Retinal pigment epithelial cell (primary cell): ENCODE measurements at regions not wholly inside any gene's neighbourhood (a gene's known extent, or its start where the extent isn't known, plus 50 kb on each side); places are given as distances from the start of the nearest gene placed in this dataset.
"Not testable (repeated sequence)": the region's sequence is repeated elsewhere in the genome, so short reads cannot be mapped to it uniquely, and the experiment has no call there.

Source experiments
- DNase-seq: peaks from one replicate; pipeline ENCODE4 v3.0.0-alpha.2; 2010; ENCODE audit warnings: low read depth
- H3K4me3 ChIP-seq: 2 replicates; pipeline ENCODE4 v1.5.1; 2011; ENCODE audit warnings: mild to moderate bottlenecking, low read length, control low read depth, moderate library complexity
- TF ChIP-seq, protein P1 (sequence below): conservative IDR thresholded peaks from 2 replicates; pipeline ENCODE4 v1.5.1; 2011; ENCODE audit warnings: low read depth, low read length, control low read depth, inconsistent platforms

DNA sequence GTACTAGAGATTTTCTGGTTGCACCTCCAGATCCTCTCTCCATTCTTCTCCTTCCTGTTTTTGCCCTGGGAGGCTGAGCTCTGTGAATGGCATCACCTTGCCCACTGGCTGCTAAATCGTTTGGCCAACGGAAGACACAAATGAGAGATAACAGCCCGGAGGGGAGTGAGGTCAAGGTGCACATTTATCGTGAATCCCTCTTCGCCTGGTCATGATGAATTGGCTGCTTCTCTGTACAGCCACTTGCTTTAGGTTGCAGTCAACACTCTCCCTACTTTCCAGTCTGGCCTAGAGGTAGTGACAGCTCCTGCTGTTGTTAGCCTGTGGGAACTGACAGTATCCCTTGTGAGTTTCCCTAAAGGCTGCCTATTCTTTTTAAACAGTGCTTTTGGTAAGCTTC, 85.4 kb upstream of the CHCHD3 start:
- no peak for DNase-seq
- no peak overlapping the region for H3K4me3 ChIP-seq
- TF ChIP-seq, protein P1, sequence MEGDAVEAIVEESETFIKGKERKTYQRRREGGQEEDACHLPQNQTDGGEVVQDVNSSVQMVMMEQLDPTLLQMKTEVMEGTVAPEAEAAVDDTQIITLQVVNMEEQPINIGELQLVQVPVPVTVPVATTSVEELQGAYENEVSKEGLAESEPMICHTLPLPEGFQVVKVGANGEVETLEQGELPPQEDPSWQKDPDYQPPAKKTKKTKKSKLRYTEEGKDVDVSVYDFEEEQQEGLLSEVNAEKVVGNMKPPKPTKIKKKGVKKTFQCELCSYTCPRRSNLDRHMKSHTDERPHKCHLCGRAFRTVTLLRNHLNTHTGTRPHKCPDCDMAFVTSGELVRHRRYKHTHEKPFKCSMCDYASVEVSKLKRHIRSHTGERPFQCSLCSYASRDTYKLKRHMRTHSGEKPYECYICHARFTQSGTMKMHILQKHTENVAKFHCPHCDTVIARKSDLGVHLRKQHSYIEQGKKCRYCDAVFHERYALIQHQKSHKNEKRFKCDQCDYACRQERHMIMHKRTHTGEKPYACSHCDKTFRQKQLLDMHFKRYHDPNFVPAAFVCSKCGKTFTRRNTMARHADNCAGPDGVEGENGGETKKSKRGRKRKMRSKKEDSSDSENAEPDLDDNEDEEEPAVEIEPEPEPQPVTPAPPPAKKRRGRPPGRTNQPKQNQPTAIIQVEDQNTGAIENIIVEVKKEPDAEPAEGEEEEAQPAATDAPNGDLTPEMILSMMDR: no peak

DNA sequence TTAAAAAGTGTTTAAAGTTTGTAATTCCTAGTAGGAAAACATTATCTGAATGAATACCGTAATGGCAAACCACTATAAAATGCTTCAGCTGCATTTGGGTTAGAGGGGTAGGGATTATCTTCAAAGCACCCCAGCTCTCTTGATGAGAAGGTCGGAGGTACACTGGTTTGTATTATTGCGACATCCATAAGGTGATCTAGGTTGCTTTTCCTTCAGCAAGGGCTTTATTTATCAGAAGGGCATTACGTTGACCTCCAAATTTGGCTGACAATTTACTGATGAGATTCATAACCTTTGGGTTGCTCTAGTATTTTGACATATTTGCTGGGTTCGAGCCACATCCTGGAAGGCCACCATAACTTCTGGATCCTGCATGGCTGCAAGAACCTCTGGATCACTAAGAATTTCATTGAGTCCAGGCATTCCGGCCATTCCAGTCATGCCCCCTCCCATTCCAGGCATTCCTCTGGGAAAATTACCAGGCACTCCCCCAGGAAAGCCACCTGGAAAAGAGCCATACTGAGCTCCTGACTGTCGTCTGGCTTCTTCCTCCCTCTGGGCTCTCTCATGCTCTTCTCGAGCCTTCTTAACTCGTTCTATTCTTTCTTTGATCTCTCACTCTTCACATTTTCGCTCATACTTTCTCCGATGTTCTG, 83.6 kb upstream of the EXOC4 start:
- not testable (repeated sequence) for H3K4me3 ChIP-seq

DNA sequence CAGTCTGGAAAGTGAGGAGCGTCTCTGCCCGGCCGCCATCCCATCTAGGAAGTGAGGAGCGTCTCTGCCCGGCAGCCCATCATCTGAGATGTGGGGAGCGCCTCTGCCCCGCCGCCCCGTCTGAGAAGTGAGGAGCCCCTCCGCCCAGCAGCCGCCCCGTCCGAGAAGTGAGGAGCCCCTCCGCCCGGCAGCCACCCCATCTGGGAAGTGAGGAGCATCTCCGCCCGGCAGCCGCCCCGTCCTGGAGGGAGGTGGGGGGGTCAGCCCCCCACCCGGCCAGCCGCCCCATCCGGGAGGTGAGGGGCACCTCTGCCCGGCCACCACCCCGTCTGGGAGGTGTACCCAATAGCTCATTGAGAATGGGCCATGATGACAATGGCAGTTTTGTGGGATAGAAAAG, 75.4 kb upstream of the EXOC4 start:
- not testable (repeated sequence) for H3K4me3 ChIP-seq, DNase-seq

More for the DNA sequence above, 83.6 kb upstream of the EXOC4 start:
- DNase-seq: not testable (repeated sequence)

DNA sequence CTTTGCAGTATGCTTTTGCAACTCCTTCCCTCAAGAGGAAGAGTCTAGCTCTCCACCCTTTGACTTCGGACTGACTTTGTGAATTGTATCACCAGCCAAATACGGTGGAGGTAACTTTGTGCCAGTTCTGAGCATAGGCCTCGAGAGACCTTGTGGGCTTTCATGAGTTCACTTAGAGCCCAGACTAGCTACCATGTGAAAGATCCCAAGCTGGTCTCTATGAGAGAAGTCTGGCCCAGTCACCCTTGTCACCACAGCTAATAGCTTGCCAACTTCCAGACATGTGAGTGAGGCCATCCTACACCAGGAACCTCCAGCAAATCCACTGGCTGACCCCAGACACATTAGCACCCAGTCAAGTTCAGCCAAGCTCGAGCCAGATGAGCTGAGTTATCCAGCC, 72.2 kb upstream of the EXOC4 start:
- DNase-seq: no peak
- H3K4me3 ChIP-seq: no peak overlapping the region
- TF ChIP-seq, protein P1: no peak

DNA sequence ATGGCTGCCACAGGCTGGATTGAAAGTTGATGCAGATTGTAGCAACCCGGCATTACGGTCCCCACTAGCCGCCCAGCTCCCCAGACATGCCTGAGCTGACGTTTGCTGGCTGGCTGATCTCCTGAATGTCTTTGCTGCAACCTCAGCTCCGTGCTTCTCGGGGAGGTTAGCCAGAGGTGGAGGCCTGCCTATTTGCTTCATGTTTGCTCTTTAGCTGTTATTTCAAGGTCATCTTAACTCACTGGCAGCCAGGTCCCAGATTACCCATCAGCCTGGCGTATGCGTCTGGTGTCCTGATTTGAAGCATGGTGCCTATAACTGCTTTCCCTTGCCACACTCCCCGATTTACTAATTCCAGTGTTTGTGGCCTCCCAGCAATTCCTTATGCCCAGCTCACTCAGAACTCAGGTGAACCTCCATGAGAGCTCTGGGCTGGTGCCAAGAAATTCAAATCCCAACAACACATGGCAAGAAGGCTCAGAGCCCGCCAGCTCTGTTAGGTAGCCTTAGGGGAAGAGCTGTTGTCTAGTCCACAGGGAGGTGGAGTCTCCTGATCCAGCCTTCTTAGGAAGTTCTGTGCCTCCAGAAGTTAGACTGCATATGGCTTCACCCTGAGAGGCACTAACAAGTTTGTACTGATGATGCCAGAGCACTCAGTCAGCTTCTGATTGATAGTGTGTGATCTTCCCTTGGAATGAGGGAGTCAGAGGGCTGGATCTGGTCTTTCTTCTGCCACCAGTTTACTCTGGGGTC, 69.7 kb upstream of the EXOC4 start:
- TF ChIP-seq, protein P1: no peak
- H3K4me3 ChIP-seq: no peak overlapping the region
- no peak for DNase-seq

DNA sequence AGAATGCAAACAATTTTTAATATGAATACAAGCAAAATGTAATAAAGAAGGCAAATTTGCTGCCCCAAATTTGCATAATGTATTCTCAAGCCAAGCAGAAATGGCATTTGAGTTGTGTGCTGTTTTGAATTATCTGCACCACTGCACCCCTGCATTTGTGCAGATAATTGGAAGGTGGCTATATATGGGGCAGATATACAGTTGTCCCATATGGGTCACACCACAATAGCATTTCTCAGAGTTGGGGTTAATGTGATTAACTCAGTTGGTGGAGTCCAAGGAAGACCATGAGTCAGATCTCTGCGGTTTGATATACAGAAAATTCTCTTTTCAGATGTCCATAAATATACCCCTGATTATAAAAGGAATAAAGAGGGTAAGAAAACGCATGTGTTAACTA, 68.9 kb upstream of the EXOC4 start:
- no peak overlapping the region for H3K4me3 ChIP-seq
- no peak for DNase-seq
- TF ChIP-seq, protein P1: no peak

DNA sequence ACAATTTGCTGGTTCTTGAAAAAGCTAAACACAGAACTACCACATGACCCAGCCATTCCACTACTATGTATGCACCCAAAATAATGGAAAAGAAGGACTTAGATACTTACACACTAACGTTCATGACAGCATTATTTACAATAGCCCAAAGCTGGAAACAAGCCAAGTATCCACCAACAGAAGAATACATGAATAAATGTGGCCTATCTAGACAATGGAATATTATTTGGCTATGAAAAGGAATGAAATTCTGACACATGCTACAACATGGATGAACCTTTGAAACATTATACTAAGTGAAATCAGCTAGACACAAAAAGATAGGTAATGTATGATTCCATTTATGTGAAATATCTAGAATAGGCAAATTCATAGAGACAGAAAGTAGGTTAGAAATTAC, 67.4 kb upstream of the EXOC4 start:
- H3K4me3 ChIP-seq: no peak overlapping the region
- no peak for DNase-seq
- TF ChIP-seq, protein P1: no peak

DNA sequence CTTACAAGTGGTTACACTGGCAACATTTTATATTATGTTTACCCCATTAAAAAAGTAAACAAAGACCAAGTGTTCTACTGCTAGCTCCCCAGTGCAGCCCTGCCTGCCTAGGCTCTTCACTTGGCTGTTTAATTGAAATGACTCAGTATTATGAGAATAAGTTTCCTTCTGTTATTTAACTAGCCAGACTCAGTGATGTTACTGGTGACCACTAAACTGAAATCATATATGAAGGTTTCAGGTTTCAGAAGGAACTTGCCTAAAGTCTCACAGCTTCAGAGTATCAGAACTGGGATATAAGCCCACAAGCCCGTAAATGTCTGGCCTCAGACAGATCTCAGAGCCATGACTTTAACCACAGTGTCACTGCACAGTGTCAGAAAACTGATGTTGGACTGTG, 66.8 kb upstream of the EXOC4 start:
- DNase-seq: no peak
- H3K4me3 ChIP-seq: no peak overlapping the region
- TF ChIP-seq, protein P1: no peak
